ENCODE measurements at regions not wholly inside any gene's neighbourhood (a gene's known extent, or its start where the extent isn't known, plus 50 kb on each side); places are given as distances from the start of the nearest gene placed in this dataset.

- Mint-ChIP-seq H3K27me3 (ENCODE audit: unreplicated experiment) (peaks cover 1% of the 10 kb centered on the region), H3K9me3 (ENCODE audit: unreplicated experiment) (no peaks in the 10 kb centered on the region), H3K4me1 (ENCODE audit: unreplicated experiment) (no peaks in the 10 kb centered on the region), H3K36me3 (ENCODE audit: low read depth, unreplicated experiment) (no peaks in the 10 kb centered on the region), H3K4me3 (ENCODE audit: unreplicated experiment) (no peak overlapping the region), H3K27ac (ENCODE audit: unreplicated experiment) (no peak overlapping the region)
- no peak for TF ChIP-seq CTCF (IDR thresholded peaks at IDR 0.05; ENCODE audit: unreplicated experiment)
- no peak for DNase-seq (ENCODE audit: low spot score)
These were observed 162.0 kb downstream of the SH3BP4 start for GRCh38 chr2:235113854-235114253.

- H3K27me3 Mint-ChIP-seq (ENCODE audit: unreplicated experiment) = peaks cover 1% of the 10 kb centered on the region
- H3K4me1 Mint-ChIP-seq (ENCODE audit: unreplicated experiment) = no peaks in the 10 kb centered on the region
- no peak overlapping the region for H3K27ac Mint-ChIP-seq (ENCODE audit: unreplicated experiment)
- TF ChIP-seq CTCF (IDR thresholded peaks at IDR 0.05; ENCODE audit: unreplicated experiment) = no peak
- no peak for DNase-seq (ENCODE audit: low spot score)
- no peaks in the 10 kb centered on the region for H3K9me3 Mint-ChIP-seq (ENCODE audit: unreplicated experiment)
- H3K36me3 Mint-ChIP-seq (ENCODE audit: low read depth, unreplicated experiment) = no peaks in the 10 kb centered on the region
- no peak overlapping the region for H3K4me3 Mint-ChIP-seq (ENCODE audit: unreplicated experiment)
These were observed 162.5 kb downstream of the SH3BP4 start for GRCh38 chr2:235114286-235114685.

- no peak for DNase-seq (ENCODE audit: low spot score)
- Mint-ChIP-seq H3K27ac (ENCODE audit: unreplicated experiment) (no peak overlapping the region), H3K27me3 (ENCODE audit: unreplicated experiment) (peaks cover 1% of the 10 kb centered on the region), H3K4me3 (ENCODE audit: unreplicated experiment) (no peak overlapping the region), H3K36me3 (ENCODE audit: low read depth, unreplicated experiment) (no peaks in the 10 kb centered on the region), H3K4me1 (ENCODE audit: unreplicated experiment) (no peaks in the 10 kb centered on the region), H3K9me3 (ENCODE audit: unreplicated experiment) (no peaks in the 10 kb centered on the region)
- no peak for TF ChIP-seq CTCF (IDR thresholded peaks at IDR 0.05; ENCODE audit: unreplicated experiment)
These were observed 163.7 kb downstream of the SH3BP4 start for GRCh38 chr2:235115521-235115920.

- H3K4me3 Mint-ChIP-seq (ENCODE audit: unreplicated experiment) = no peak overlapping the region
- peak; percentile 92 for TF ChIP-seq CTCF (IDR thresholded peaks at IDR 0.05; ENCODE audit: unreplicated experiment)
- no peaks in the 10 kb centered on the region for H3K36me3 Mint-ChIP-seq (ENCODE audit: low read depth, unreplicated experiment)
- no peak overlapping the region for H3K27ac Mint-ChIP-seq (ENCODE audit: unreplicated experiment)
- no peaks in the 10 kb centered on the region for H3K9me3 Mint-ChIP-seq (ENCODE audit: unreplicated experiment)
- peaks cover 1% of the 10 kb centered on the region for H3K27me3 Mint-ChIP-seq (ENCODE audit: unreplicated experiment)
- no peaks in the 10 kb centered on the region for H3K4me1 Mint-ChIP-seq (ENCODE audit: unreplicated experiment)
- DNase-seq (ENCODE audit: low spot score) = no peak
These were observed 165.2 kb downstream of the SH3BP4 start for GRCh38 chr2:235116885-235117492.

GRCh38 chr2:235126768-235127167 lies 175.0 kb downstream of the SH3BP4 start:
- H3K27ac Mint-ChIP-seq (ENCODE audit: unreplicated experiment) = no peak overlapping the region

More at GRCh38 chr2:235126768-235127167, 175.0 kb downstream of the SH3BP4 start:
- no peak for DNase-seq (ENCODE audit: low spot score)
- Mint-ChIP-seq H3K27me3 (ENCODE audit: unreplicated experiment) (no peaks in the 10 kb centered on the region), H3K4me3 (ENCODE audit: unreplicated experiment) (no peak overlapping the region), H3K36me3 (ENCODE audit: low read depth, unreplicated experiment) (no peaks in the 10 kb centered on the region), H3K9me3 (ENCODE audit: unreplicated experiment) (no peaks in the 10 kb centered on the region), H3K4me1 (ENCODE audit: unreplicated experiment) (peaks cover 9% of the 10 kb centered on the region)
- TF ChIP-seq CTCF (IDR thresholded peaks at IDR 0.05; ENCODE audit: unreplicated experiment) = no peak

All from endothelial cell (in vitro differentiated cells).